ENCODE measurements at regions not wholly inside any gene's neighbourhood (a gene's known extent, or its start where the extent isn't known, plus 50 kb on each side); places are given as distances from the start of the nearest gene placed in this dataset.

DNA sequence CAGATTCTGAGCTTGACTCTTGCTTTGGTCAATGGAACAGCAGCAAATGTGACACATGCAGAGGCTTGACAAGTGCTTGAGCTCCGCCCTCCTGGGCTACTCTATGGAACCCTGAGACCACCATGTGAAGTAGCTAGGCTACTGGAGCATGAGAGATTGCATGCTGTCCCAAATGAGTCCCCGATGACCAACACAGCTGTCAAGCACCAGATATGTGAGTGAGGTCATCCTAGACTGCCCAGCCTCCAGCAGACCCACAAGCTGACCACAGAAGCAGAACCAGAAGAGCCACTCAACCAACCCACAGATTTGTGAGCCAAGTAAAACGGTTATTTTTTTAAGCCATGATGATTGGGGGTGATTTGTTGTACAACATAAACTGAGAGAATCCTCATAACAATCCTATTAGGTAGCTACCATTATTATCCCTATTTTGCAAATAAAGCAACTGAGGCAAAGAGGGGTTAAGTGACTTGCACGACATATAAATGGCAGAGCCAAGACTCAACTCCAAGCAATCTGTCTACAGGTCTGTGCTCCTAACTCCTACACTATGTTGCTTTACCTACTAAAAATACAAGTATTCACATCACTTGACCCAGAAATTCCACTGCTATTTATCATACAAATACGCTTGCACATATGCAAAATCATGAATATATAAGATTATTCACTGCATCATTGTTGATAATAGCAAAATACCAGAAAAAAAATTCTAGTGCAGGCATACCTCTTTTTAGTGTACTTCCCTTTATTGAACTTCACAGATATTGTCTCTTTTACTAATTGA is 136.2 kb downstream of the NDUFA12 start:
- Histone ChIP-seq H3K27ac (ENCODE audit: low read depth, low read length, poor library complexity, severe bottlenecking) (no peak overlapping the region), H3K36me3 (ENCODE audit: insufficient read depth, low read length) (no peaks in the 10 kb centered on the region), H3K4me2 (ENCODE audit: low read length) (no peak overlapping the region), H3K9ac (ENCODE audit: low read length) (no peak overlapping the region), H2AFZ (ENCODE audit: low read length) (no peak overlapping the region), H3F3A (ENCODE audit: insufficient read depth, low read length) (no peaks in the 10 kb centered on the region), H3K4me1 (ENCODE audit: insufficient read depth, low read length, severe bottlenecking) (no peaks in the 10 kb centered on the region), H3K27me3 (ENCODE audit: insufficient read depth, low read length) (no peaks in the 10 kb centered on the region), H3K4me3 (ENCODE audit: low read depth, low read length, poor library complexity, severe bottlenecking) (no peak overlapping the region), H3K9me2 (ENCODE audit: low read depth, low read length) (no peaks in the 10 kb centered on the region), H3K79me2 (ENCODE audit: insufficient read depth, low read length) (no peaks in the 10 kb centered on the region), H3K9me3 (ENCODE audit: low read length) (no peaks in the 10 kb centered on the region), H4K20me1 (ENCODE audit: insufficient read depth, low read length) (no peaks in the 10 kb centered on the region)
- TF ChIP-seq EZH2 (IDR thresholded peaks at IDR 0.05; ENCODE audit: borderline replicate concordance, low read length), result no peak
- no peak for TF ChIP-seq CTCF (IDR thresholded peaks at IDR 0.05; ENCODE audit: low read length)

DNA sequence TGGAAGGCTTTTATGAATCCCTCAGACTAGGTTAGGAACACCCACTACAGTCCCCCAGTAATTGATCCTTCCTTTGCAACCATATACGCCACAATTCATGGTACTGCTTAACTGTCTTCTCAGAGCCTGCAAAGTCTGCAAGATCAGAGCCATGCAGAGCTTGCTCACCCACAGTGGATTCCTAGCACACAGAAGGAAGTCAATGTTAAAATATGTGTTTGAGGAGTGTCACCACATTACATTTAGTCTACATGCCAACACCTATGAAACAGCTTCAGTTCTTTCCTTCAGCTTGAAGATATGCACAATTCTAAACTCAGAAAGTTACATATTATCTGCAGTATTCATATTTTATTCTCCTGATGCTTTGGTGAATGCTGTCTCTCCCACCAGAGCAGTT is 138.5 kb downstream of the NDUFA12 start:
- Histone ChIP-seq H2AFZ (ENCODE audit: low read length) (no peak overlapping the region), H3K27me3 (ENCODE audit: insufficient read depth, low read length) (no peaks in the 10 kb centered on the region), H3K4me3 (ENCODE audit: low read depth, low read length, poor library complexity, severe bottlenecking) (no peak overlapping the region), H4K20me1 (ENCODE audit: insufficient read depth, low read length) (no peaks in the 10 kb centered on the region), H3K36me3 (ENCODE audit: insufficient read depth, low read length) (no peaks in the 10 kb centered on the region), H3K4me2 (ENCODE audit: low read length) (no peak overlapping the region), H3K4me1 (ENCODE audit: insufficient read depth, low read length, severe bottlenecking) (no peaks in the 10 kb centered on the region), H3F3A (ENCODE audit: insufficient read depth, low read length) (no peaks in the 10 kb centered on the region; the same call in 1 of the 2 replicates), H3K79me2 (ENCODE audit: insufficient read depth, low read length) (no peaks in the 10 kb centered on the region), H3K27ac (ENCODE audit: low read depth, low read length, poor library complexity, severe bottlenecking) (no peak overlapping the region), H3K9me2 (ENCODE audit: low read depth, low read length) (no peaks in the 10 kb centered on the region), H3K9me3 (ENCODE audit: low read length) (no peaks in the 10 kb centered on the region), H3K9ac (ENCODE audit: low read length) (no peak overlapping the region)
- TF ChIP-seq CTCF (IDR thresholded peaks at IDR 0.05; ENCODE audit: low read length), result no peak

DNA sequence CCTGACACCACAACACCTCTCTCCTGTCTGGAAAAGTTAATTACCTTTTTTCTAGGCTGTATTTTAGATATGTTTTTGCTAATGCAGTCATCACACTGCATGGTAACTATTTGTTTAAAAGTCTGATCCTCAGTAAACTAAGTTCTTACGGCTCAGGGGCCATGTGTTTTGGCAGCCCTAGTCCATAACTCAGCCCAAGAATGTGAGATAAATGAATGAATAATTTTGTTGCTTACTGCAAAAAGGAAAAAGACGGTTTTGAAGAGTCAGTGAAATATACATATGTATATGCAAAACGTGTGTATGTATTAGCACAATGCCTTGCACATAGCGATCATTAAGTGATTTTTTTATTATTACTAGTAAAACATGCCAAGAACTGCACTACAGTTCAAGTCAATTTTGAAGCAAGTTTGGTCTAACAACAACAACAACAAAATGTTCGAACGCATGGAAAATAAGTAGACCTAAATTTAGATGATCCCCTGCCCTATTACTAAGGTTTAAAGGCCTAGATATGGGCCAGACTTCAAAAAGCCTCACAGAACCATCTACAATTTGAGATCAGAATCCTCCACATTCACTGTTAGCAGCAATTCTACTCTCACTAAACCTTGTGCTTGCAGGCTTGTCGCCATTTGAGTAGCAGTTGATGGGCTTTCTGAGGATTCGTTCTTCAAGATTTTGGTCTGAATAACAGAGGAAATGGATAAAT is 140.0 kb downstream of the NDUFA12 start:
- Histone ChIP-seq H3K27ac (ENCODE audit: low read depth, low read length, poor library complexity, severe bottlenecking) (no peak overlapping the region), H3K36me3 (ENCODE audit: insufficient read depth, low read length) (no peaks in the 10 kb centered on the region), H3K4me1 (ENCODE audit: insufficient read depth, low read length, severe bottlenecking) (no peaks in the 10 kb centered on the region), H3K4me3 (ENCODE audit: low read depth, low read length, poor library complexity, severe bottlenecking) (no peak overlapping the region), H3F3A (ENCODE audit: insufficient read depth, low read length) (no peaks in the 10 kb centered on the region; the same call in 1 of the 2 replicates), H3K9ac (ENCODE audit: low read length) (no peak overlapping the region), H3K9me2 (ENCODE audit: low read depth, low read length) (no peaks in the 10 kb centered on the region), H2AFZ (ENCODE audit: low read length) (no peak overlapping the region), H3K4me2 (ENCODE audit: low read length) (no peak overlapping the region), H3K9me3 (ENCODE audit: low read length) (no peaks in the 10 kb centered on the region), H3K79me2 (ENCODE audit: insufficient read depth, low read length) (no peaks in the 10 kb centered on the region), H4K20me1 (ENCODE audit: insufficient read depth, low read length) (no peaks in the 10 kb centered on the region), H3K27me3 (ENCODE audit: insufficient read depth, low read length) (no peaks in the 10 kb centered on the region)
- TF ChIP-seq EZH2 (IDR thresholded peaks at IDR 0.05; ENCODE audit: borderline replicate concordance, low read length), result no peak
- TF ChIP-seq CTCF (IDR thresholded peaks at IDR 0.05; ENCODE audit: low read length), result no peak
